ENCODE measurements at regions not wholly inside any gene's neighbourhood (a gene's known extent, or its start where the extent isn't known, plus 50 kb on each side); places are given as distances from the start of the nearest gene placed in this dataset.
A peak's percentile ranks its signal among the peaks of the same experiment; 100 is the strongest.

DNA sequence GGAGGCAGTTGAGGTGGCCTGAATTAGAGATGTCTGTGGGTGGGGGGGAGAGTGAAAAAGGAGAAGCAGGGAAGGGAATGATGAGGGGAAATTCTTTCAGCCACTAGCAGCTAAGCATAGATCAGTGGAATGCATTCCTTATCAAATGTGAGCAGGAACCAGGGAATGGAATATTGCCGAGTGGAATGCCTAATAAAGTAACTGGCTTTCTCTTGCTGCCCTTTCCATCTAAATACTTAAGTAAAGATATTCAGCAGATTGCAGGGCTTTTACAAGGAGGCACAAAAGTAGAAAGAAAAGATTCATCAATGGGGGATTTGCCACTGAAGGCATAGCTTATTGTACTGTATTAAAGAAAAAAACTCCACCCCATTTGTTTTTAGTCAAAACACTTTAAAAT is 263.0 kb upstream of the RPS6KA3 start:
- no TSS peak for BruUV-seq (replicated peaks)
- TF ChIP-seq JUND (IDR thresholded peaks at IDR 0.05) (no peak), ZNF274 (IDR thresholded peaks at IDR 0.05; ENCODE audit: low read depth, low read length) (no peak), ZFX (IDR thresholded peaks at IDR 0.05) (no peak), EZH2 (IDR thresholded peaks at IDR 0.05) (no peak), YY1 (IDR thresholded peaks at IDR 0.05; ENCODE audit: extremely low read depth, insufficient replicate concordance, low read depth, low read length) (no peak), FOSL1 (IDR thresholded peaks at IDR 0.05; ENCODE audit: low read depth) (no peak), CTCF (IDR thresholded peaks at IDR 0.05 in 2 of 3, conservative IDR thresholded peaks at IDR 0.05 in 1 of 3; ENCODE audit: borderline replicate concordance in 1 of 3, insufficient read depth in 1 of 3, low read depth in 2 of 3, low read length in 2 of 3) (no peak), EZH2phosphoT487 (IDR thresholded peaks at IDR 0.05; ENCODE audit: borderline replicate concordance) (no peak), RAD21 (IDR thresholded peaks at IDR 0.05; ENCODE audit: low read depth) (no peak)
- TF ChIP-seq, protein P1, sequence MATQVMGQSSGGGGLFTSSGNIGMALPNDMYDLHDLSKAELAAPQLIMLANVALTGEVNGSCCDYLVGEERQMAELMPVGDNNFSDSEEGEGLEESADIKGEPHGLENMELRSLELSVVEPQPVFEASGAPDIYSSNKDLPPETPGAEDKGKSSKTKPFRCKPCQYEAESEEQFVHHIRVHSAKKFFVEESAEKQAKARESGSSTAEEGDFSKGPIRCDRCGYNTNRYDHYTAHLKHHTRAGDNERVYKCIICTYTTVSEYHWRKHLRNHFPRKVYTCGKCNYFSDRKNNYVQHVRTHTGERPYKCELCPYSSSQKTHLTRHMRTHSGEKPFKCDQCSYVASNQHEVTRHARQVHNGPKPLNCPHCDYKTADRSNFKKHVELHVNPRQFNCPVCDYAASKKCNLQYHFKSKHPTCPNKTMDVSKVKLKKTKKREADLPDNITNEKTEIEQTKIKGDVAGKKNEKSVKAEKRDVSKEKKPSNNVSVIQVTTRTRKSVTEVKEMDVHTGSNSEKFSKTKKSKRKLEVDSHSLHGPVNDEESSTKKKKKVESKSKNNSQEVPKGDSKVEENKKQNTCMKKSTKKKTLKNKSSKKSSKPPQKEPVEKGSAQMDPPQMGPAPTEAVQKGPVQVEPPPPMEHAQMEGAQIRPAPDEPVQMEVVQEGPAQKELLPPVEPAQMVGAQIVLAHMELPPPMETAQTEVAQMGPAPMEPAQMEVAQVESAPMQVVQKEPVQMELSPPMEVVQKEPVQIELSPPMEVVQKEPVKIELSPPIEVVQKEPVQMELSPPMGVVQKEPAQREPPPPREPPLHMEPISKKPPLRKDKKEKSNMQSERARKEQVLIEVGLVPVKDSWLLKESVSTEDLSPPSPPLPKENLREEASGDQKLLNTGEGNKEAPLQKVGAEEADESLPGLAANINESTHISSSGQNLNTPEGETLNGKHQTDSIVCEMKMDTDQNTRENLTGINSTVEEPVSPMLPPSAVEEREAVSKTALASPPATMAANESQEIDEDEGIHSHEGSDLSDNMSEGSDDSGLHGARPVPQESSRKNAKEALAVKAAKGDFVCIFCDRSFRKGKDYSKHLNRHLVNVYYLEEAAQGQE (IDR thresholded peaks at IDR 0.05; ENCODE audit: low read depth) = no peak
- H3K79me2 ChIP-seq (ENCODE audit: insufficient read depth, low read length) = no peaks in the 10 kb centered on the region
- H4K20me1 ChIP-seq (ENCODE audit: insufficient read depth) = no peaks in the 10 kb centered on the region
- no peaks in the 10 kb centered on the region for H3K27me3 ChIP-seq (ENCODE audit: insufficient read depth, low read length)
- H3K36me3 ChIP-seq (ENCODE audit: control insufficient read depth in 1 of 2, insufficient read depth in 2 of 2, low read length in 2 of 2) = no peaks in the 10 kb centered on the region
- H3K9ac ChIP-seq (ENCODE audit: low read length) = no peak overlapping the region
- H2AFZ ChIP-seq (ENCODE audit: low read depth, low read length, poor library complexity, severe bottlenecking) = no peak overlapping the region
- POLR2A ChIA-PET = no interaction called here
- no peak overlapping the region for H3K4me3 ChIP-seq (replicated peaks in 1 of 2; ENCODE audit: low read depth in 1 of 2, low read length in 2 of 2)
- H3K9me3 ChIP-seq (ENCODE audit: control insufficient read depth in 1 of 2, insufficient read depth in 1 of 2, low read depth in 1 of 2, low read length in 2 of 2) = no peaks in the 10 kb centered on the region
- RAD21 ChIA-PET (ENCODE audit: low non-redundant PET in 1 of 2, low total read pairs in 2 of 2, uncharacterized antibody in 2 of 2, unreplicated experiment in 2 of 2) = interaction anchor here in 1 of 2 experiments (0.6 kb wide), 1 partner anchor 950 kb away, joined by 3 read pairs; no protein-coding TSS in a partner anchor
- no peaks in the 10 kb centered on the region for H3K9me2 ChIP-seq (ENCODE audit: insufficient read depth)
- ATAC-seq = no peak
- no peak for DNase-seq (ENCODE audit: low read depth, low spot score)
- CTCF ChIA-PET = interaction anchor here (0.6 to 3.4 kb wide), 7 partner anchors 9 to 1196 kb away, joined by 3 to 32 read pairs (median 4); no protein-coding TSS in a partner anchor
- intact Hi-C loops (cut with micrococcal nuclease) = loop anchor here (1.0 to 10.0 kb wide), 5 partner anchors 275 to 1445 kb away; no protein-coding TSS in a partner anchor
- peak overlapping the region; percentile 27; the same call in 1 of the 2 replicates for H3K4me2 ChIP-seq (ENCODE audit: low read length)
- H3K4me1 ChIP-seq (ENCODE audit: control insufficient read depth in 1 of 2, insufficient read depth in 2 of 2, low read length in 2 of 2) = no peaks in the 10 kb centered on the region; a peak in 1 of 4 replicates
- H3K27ac ChIP-seq (ENCODE audit: low read depth, low read length) = no peak overlapping the region
